Left colon (tissue), 2 donors: ENCODE measurements at regions not wholly inside any gene's neighbourhood (a gene's known extent, or its start where the extent isn't known, plus 50 kb on each side); places are given as distances from the start of the nearest gene placed in this dataset.

Source experiments
- ATAC-seq: fragments of 200-7000 bp; cut with Tn5 transposase; one replicate; pipeline ENCODE4 v1.9.1; 2020; ENCODE audit warnings: mild to moderate bottlenecking, moderate library complexity
- DNase-seq, 2 donors: peaks; one replicate each; pipeline ENCODE4 v3.0.0-alpha.2; 2020
- intact Hi-C, 2 donors: fragments of 100-400 bp; cut with DNase I in 1 of 2; cut with micrococcal nuclease in 1 of 2; formaldehyde crosslinking; loops; one replicate each; pipeline versions ENCODE4 v1.11.2 to v1.14.0; 2022; cut with DNase I, micrococcal nuclease
- donor health status: DM: no; HTN: no; CAD: no.
- donor health status: DM: yes; HTN: yes; CAD: no.

- no peak for ATAC-seq
- no peak for DNase-seq
- intact Hi-C loops: no loop called here
Measured at GRCh38 chr6:23170049-23170448, 600.7 kb downstream of the HDGFL1 start.

DNA sequence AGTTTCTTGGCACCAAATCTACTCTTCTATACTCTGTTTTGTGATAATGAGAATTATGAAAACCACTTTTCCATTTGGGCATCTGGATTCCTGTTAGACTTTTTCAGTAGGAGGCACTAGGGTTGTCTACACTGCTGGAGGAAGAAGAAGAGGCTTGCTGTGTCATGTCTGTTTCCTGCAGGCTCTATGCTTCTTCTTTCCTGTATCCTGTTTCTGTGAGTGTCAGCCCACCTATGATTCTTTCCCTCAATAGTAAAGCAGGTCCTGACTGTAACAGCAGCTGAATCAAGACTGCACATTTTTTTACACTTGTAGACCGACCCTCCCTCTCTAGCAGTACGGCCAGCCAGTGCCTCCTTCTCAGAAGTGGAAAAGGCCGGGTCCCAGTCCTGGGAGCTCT, 603.9 kb downstream of the HDGFL1 start:
- DNase-seq: no peak
- intact Hi-C loops: no loop called here
- no peak for ATAC-seq

DNA sequence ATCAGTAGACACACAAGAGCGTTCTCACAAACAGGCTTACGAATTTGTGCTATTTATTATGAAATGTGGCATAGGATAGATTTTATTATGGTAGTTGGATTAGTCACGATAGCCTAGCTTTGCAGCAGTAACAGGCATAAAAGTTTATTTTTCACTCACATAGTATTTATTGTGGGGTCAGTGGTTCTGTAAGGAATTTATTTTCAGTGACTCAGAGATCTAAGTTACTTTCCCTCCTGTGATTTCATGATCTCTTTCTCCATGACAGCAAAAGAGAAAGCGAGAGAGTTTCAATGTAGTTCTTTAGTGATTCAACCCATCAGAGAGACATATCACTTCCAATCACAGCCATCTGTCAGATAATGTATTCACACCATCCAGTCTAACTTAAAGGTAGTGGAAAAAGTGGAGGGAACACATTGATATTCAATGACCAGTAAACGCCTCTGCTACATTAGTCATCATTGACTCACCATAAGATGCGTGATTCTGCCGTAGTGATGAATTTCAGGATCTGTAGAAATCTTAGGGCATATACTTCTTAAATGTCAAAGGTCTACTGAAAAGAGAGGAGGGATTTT, 605.5 kb downstream of the HDGFL1 start:
- intact Hi-C loops: no loop called here
- DNase-seq (no peak), ATAC-seq (no peak)

DNA sequence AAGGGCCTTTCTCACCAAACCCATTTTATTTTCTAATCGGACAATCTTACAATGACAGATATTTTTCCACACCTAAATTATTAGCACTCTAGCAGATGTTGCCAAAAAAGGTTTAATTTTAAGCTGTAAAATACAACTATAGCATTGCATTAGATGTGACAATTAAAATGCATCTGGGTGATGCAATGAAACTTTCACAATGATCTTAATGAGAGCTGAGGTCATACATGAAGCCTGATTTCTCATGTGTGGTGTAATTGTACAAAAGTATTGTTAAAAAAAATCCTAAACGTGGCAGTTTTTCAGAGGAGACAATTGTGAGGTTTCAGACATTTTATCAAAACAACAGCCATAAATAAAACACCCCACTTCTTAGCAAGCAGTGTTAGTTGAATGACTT, 606.0 kb downstream of the HDGFL1 start:
- DNase-seq (no peak), ATAC-seq (no peak)
- intact Hi-C loops: no loop called here

DNA sequence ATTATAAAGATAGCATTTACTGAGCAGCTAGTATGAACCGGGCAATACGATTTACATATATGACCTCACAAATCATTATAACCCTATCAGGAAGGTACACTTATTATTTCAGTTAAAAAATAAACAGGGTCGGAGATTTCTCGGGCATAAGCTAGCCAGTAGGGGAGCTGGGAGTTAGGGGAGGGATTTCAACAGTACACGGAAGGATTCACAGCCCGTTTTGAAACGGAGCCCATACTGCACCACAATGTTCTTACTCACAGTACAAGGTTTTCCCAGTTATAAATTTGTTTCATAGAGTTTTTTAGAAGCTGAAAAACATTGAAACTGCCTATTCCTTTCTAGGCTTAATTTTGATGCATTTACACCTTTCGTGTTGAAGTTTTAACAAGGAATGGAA, 607.1 kb downstream of the HDGFL1 start:
- ATAC-seq (no peak), DNase-seq (no peak)
- intact Hi-C loops: no loop called here

GRCh38 chr6:23176883-23177282, 607.5 kb downstream of the HDGFL1 start:
- no peak for DNase-seq
- no peak for ATAC-seq
- intact Hi-C loops: no loop called here

GRCh38 chr6:23177806-23178205, 608.4 kb downstream of the HDGFL1 start:
- intact Hi-C loops: no loop called here
- DNase-seq: no peak
- ATAC-seq: no peak

DNA sequence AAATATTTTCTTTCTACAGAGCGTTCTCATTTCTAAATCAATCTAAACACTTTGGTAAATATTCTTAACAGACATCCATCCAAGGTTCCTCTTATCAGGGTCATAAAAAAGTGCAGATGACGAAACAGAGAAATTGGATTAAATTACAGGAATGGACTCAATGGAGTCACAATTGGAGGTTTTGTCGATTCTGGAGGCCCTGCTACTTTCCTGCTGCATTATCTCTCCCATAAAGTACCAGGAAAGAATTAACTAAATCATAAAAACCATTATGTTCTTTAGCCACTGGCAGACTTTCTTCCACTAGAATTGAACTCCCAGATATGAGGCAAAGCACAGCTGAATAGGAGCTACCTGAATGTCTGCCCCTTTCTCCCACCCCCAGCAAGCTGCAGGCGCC, 610.6 kb downstream of the HDGFL1 start:
- DNase-seq (no peak), ATAC-seq (no peak)
- intact Hi-C loops: no loop called here

GRCh38 chr6:23180504-23181293, 611.3 kb downstream of the HDGFL1 start:
- ATAC-seq (no peak), DNase-seq (peak; percentile 10 to 31)
- intact Hi-C loops: no loop called here

DNA sequence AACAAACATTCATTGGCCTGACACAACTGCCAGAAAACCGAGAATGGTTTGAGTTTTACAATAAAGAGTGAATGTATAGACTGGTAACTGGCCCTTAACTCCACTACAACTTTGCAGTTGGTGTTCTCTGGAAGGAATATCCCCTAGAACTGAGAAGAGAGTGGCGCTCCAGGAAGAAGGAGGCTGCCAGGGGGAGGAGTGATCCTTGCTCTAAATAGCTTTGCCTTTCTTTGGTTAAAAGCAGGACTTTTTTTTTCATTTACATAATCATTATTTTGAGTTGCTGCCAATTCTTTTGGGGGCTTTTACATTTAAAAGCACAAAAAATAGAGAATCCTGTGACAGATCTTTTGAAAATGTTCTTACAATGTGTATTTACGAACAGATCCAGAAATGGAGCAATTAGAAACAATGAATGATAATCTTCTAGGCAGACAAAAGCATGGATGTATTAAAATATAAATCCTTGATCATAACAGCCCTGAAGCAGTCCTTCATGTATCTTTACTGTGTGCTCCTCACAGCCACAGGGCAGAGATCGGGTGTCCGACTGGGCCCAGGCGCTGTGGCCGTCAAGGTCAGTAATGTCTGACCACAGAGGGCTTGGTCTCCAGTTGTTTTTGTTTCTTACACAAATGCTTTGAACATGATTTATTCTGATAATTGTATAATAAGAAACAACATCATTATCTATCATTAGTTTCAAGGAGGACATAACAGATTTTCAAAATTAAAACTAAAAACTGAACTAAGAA, 612.2 kb downstream of the HDGFL1 start:
- intact Hi-C loops: no loop called here
- DNase-seq: no peak

GRCh38 chr6:23183846-23184245, 614.5 kb downstream of the HDGFL1 start:
- DNase-seq (no peak), ATAC-seq (no peak)
- intact Hi-C loops: no loop called here

More for the DNA sequence above, 612.2 kb downstream of the HDGFL1 start:
- no peak for ATAC-seq

DNA sequence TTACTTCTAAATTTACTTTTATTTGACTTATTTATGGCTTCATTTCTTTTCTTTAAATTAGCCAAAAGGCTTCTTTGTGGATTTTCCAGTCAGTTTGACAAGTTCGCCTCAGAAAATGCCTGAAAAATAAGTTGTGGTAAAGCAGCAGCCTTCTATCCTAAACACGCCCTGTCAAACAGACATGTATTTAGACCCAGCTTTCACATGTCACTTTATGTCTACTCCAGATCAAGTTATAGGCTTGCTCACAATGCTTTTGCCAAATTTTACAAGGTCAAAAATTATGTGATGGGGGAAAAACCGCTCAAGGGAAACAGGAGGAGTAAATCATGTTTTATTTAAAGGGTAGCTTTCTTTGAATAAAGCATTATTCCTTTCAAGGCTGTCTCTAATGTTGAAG, 615.0 kb downstream of the HDGFL1 start:
- intact Hi-C loops: no loop called here
- ATAC-seq (no peak), DNase-seq (no peak)

DNA sequence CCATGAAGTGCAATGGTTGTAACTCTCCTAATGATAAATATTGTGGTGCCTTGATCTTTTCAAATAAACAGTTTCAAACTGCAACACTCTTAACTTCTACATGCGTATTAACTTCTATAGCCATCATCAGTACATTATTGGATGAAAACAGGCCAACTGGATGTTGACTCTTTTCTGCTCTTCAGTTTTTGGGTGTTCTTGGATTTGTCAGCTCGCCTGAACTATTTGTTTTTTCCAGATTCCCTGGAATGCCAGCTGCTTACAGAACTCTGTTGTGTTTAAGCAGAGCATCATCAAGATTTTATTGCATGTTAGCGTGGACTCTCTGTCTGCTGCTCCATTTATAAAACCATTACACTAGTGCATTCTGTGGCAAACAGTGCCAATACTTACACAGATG, 626.1 kb downstream of the HDGFL1 start:
- ATAC-seq (no peak), DNase-seq (no peak)
- intact Hi-C loops: no loop called here

DNA sequence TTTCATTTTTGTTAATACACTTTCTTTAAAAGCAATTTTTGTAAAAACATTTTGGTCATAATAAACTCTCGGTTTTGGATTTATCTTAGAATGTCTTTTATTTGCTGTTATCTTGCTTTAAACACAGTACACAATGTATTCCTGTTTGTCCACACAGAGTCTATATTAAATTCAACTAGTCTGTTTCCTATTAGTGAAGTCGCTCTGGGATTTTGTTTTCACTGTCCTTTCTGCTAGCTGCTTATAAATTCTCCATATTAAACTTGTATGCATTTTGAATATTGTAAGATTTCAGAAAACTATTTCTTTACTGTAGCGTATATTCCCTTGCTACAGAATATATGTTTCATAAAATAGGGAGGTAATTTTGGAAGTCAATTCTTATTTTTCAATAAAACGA, 630.2 kb downstream of the HDGFL1 start:
- intact Hi-C loops: no loop called here
- DNase-seq: no peak
- ATAC-seq: no peak

- DNase-seq (no peak), ATAC-seq (no peak)
- intact Hi-C loops: no loop called here
Measured at GRCh38 chr6:23200946-23201345, 631.6 kb downstream of the HDGFL1 start.

- ATAC-seq (no peak), DNase-seq (no peak)
- intact Hi-C loops: no loop called here
Measured at GRCh38 chr6:23202207-23202606, 632.8 kb downstream of the HDGFL1 start.

- ATAC-seq (no peak), DNase-seq (no peak)
- intact Hi-C loops: no loop called here
Measured at GRCh38 chr6:23212398-23212797, 643.0 kb downstream of the HDGFL1 start.

DNA sequence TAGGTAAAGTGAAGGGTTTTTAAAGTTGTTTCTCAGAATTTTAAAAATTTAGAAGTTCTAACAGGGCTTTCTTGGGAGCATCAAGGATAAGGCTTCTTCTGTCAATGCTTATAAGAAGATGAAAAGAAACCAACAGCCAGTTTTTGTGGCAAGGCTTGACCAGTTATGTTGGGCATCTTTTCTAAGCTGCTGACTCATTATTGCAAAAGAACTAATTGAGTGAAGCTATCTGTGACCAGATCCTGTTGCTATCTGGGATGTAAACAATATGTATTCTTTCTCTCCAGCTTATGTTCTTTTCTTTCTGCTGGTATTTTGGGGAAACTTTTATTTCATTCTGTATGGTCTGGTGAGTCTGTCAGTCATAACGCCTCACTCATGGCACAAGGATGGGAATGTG, 643.8 kb downstream of the HDGFL1 start:
- intact Hi-C loops: no loop called here
- no peak for ATAC-seq

DNA sequence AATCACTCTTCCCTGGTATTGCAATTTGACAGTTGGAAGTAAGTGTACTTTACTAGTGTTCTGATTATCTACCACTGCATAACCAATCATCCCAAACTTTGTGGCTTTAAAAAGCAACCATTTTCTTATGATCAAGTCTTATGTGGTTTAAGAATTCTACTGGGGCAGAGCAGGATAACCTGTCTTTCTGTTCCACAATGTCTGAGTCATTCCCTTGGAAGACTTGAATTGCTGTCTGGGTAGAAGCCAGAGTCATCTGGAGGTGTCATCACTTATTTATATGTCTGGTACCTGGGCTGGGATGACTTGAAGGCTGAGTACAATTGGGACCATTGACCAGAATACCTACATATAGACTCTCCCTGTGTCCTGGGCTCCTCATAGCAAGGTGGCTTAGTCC, 644.3 kb downstream of the HDGFL1 start:
- no peak for ATAC-seq
- intact Hi-C loops: no loop called here

More for the DNA sequence above, 643.8 kb downstream of the HDGFL1 start:
- DNase-seq: no peak

DNA sequence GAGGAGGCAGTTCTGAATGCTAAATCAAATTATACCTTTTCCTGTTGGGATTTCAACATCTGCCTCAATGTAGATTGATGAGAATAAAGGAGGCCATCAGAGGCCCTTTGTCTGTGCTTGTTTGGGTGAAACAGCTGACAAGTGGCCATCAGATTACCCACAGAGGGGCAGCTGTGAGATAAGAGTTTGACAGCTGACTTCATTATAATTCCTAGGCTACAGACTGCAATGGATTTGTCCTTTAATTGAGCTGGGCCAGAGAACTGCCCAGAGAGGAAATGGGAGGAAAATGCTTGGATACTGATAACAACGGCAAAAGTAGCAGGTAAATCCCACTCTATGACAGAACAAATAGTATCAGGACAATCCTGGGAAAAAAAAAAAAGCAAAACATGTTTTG, 649.4 kb downstream of the HDGFL1 start:
- intact Hi-C loops: no loop called here
- ATAC-seq: no peak
- DNase-seq: no peak

More for the DNA sequence above, 644.3 kb downstream of the HDGFL1 start:
- DNase-seq: no peak
